ENCODE measurements at regions not wholly inside any gene's neighbourhood (a gene's known extent, or its start where the extent isn't known, plus 50 kb on each side); places are given as distances from the start of the nearest gene placed in this dataset.
"Not testable (repeated sequence)": the region's sequence is repeated elsewhere in the genome, so short reads cannot be mapped to it uniquely, and the experiment has no call there.

DNA sequence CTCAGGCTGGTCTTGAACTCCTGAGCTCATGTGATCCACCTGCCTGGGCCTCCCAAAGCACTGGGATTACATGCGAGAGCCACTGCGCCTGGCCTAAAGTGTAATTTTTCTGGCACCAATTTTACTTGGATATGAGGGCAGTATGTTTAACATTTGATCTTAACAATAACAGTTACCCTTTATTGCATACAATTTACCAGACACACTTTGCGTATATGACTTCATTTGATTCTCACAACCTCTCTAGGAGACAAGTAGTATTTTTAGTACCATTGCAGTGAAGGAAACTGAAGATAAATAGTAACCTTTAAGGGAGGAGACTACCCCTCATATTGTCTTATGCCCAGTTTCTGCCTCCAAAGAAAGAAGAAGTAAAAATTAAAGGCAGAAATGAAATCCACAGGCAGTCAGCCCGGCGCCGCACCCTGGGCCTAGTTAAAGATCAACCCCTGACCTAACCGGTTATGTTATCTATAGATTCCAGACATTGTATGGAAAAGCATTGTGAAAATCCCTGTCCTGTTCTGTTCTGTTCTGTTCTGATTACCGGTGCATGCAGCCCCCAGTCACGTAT, 54.0 kb downstream of the CYP26A1 start:
- not testable (repeated sequence) for DNase-seq (ENCODE audit: low spot score)

GRCh38 chr10:93131986-93132385, 58.3 kb downstream of the CYP26A1 start:
- no peak for DNase-seq (ENCODE audit: low spot score)

DNA sequence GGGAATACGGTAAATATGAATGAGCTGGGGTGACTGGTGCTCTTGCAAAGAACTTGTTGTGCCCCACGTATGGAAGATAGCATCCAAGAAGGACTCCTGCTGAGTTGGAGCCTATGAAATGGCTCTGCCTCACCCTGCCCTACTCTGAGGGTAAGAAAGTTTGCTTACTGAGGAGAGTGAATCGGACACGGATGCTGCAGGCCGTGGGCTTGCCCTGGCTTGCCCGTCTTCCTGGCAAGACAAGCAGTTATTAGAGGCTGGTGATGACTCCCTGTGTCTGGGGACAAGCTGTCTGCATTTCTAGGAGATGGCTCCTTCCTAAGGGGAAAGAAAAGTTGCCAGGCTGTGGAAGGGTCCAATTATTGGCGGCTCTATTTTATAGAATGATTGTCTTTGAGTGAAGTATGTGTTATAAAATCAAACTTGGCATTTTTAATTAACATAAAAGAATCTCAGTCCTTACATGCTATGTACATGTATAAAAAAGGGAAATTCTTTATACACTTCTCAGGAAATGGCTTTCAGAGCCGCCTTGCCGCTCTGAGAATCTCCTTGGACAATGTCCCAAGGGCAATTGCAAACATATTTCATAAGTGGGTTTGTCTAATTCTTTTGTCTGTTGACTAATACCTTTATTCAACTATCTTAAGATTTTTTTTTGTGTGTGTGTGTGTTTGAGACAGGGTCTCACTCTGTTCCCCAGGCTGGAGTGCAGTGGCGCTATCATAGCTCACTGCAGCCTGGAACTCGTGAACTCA, 64.6 kb downstream of the CYP26A1 start:
- DNase-seq (ENCODE audit: low spot score): no peak

DNA sequence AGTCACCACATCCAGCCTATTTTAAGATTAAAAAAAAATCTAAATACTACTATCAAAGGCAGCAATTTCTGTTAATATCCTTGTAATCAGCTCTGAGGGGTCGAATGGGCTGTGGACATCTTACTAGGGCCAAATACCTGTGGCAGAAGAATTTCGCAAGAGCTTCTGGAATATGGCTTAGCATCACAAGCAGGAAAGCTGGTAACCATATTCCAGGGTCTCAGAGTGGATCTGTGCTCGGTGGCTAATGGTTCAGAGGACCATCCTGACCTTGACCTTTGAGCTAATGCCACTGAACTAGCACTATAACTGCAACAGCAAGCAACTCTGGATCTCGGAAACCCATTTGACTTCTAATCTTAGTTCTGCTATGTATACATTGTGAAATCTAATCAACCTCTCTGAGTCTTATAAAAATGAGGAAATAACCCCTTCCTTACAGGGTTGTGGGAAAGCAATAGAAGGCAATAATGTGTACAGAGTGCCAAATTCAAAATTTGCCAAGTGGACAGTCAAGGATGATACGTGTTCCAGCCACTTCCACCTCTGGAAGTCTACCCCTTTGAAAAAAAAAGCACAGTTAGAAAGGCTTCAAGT, 65.5 kb downstream of the CYP26A1 start:
- DNase-seq (ENCODE audit: low spot score): no peak

- DNase-seq (ENCODE audit: low spot score): no peak
These were observed 68.8 kb downstream of the CYP26A1 start for GRCh38 chr10:93142534-93142933.

DNA sequence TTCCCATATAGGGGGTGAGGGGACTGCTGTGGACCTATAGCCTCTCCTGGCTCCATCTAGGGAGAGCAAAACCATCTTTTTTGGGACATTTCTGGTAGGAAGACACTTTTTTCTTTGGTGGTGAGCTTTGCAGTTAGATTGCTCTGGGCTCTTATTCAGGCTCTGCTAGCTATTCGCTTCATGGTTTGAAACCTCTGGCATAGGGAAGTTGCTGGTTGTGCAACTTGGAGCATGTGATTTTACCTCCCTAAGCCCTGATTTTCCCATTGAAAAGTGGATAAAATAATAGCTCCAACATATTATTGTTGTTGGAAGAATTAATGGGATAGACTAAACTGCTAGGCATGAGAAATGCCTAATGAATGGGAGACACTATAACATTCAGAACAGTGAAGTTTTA, 69.6 kb downstream of the CYP26A1 start:
- DNase-seq (ENCODE audit: low spot score): no peak

GRCh38 chr10:93146336-93146735, 72.6 kb downstream of the CYP26A1 start:
- DNase-seq (ENCODE audit: low spot score): no peak

- DNase-seq (ENCODE audit: low spot score): no peak
These were observed 73.6 kb downstream of the CYP26A1 start for GRCh38 chr10:93147281-93147680.

- DNase-seq (ENCODE audit: low spot score): no peak
These were observed 74.8 kb downstream of the CYP26A1 start for GRCh38 chr10:93148476-93148875.

DNA sequence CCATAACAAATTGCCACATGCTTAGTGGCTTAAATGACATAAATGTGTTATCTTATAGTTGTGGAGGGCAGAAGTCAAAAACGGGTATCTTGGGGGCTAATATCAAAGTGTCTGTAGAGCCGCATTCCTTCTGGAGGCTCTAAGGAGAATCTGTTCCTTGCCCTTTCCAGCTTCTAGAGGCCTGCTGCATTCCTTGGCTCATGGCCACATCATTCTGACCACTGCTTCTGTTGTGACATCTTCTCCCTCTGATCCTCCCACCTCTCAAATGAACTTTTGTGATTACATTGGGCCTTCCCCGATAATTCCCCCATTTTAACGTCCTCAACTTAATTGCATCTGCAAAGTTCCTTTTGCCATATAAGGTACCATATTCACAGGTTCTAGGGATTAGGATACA, 76.1 kb downstream of the CYP26A1 start:
- no peak for DNase-seq (ENCODE audit: low spot score)

DNA sequence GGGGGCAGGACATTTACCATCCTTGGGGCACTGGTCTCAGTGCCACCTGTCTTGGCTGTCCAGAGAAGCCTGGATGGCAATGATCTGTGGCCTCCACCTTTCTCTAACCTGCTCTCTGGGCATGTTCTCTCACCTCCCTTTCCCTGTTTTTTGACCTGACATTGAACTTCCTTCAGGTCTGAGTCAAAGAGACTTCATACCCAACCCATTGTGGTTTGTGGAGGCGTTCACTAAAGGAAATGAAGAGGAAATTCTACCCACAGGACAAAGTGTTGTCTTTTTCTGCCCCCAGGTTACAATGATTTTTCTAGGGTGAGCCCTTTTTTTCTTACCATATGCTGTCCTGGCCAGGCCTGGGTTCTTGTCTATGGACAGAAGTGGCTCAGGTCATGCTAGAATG, 76.6 kb downstream of the CYP26A1 start:
- no peak for DNase-seq (ENCODE audit: low spot score)

- no peak for DNase-seq (ENCODE audit: low spot score)
These were observed 77.4 kb downstream of the CYP26A1 start for GRCh38 chr10:93150990-93151547.

DNA sequence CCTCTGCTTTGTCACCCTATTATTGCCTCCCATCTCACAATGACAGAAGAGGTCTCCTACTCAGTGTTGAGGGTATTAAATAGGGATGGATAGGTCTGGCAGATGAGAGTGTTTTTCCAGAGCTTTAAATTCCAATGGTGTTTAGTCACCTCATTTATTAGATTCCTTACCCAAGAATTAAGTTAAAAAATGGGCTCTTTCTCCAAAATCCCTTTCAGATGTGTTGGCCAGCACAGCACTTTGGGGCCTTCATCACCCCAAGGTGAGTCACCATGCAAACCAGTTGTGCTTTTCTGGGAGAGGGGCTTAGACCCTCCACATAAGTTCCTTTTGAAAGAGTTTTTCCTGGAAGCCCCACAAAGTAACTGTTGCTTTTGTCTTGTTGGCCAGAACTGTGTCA, 78.4 kb downstream of the CYP26A1 start:
- DNase-seq (ENCODE audit: low spot score): no peak

DNA sequence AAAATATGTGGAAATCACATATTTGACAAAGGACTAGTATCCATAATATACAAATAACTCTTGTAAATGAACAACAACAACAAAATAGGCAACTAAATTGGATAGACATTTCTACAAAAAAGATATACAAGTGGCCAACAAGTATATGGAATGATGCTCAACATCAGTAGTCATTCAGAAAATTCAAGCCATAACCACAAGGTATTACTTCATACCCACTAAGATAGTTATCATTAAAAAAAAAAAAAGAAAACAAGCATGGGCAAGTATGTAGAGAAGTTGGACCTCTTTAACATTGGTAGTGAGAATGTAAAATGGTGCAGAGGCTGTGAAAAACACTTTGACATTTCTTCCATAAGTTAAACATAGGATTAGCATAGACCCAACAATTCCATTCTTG, 80.8 kb downstream of the CYP26A1 start:
- no peak for DNase-seq (ENCODE audit: low spot score)

DNA sequence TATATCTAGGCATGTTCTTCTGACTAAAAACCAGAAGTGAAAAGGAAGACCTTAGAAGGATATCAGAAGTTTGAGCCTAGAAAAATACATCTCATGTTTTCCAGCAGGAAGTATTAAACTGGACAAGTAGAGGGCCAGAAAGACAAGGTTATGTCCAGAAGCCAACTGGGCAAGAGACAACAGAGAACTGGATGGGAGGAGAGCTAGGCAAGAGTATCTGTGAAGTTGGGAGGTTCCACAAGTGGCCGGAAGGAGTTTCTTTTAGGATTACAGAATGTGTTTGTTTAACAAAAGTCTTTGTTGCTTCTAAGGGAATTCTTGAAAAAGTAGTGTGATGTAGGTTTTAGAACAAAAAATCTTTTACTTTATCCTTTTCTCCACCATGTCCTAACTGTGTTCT, 86.4 kb downstream of the CYP26A1 start:
- no peak for DNase-seq (ENCODE audit: low spot score)

GRCh38 chr10:93160829-93161228, 87.1 kb downstream of the CYP26A1 start:
- DNase-seq (ENCODE audit: low spot score): no peak

- no peak for DNase-seq (ENCODE audit: low spot score)
These were observed 91.7 kb downstream of the CYP26A1 start for GRCh38 chr10:93165367-93165766.

- no peak for DNase-seq (ENCODE audit: low spot score)
These were observed 92.4 kb downstream of the CYP26A1 start for GRCh38 chr10:93166134-93166533.

- DNase-seq (ENCODE audit: low spot score): no peak
These were observed 98.1 kb downstream of the CYP26A1 start for GRCh38 chr10:93171837-93172236.

- DNase-seq (ENCODE audit: low spot score): no peak
These were observed 100.5 kb downstream of the CYP26A1 start for GRCh38 chr10:93173967-93174845.

DNA sequence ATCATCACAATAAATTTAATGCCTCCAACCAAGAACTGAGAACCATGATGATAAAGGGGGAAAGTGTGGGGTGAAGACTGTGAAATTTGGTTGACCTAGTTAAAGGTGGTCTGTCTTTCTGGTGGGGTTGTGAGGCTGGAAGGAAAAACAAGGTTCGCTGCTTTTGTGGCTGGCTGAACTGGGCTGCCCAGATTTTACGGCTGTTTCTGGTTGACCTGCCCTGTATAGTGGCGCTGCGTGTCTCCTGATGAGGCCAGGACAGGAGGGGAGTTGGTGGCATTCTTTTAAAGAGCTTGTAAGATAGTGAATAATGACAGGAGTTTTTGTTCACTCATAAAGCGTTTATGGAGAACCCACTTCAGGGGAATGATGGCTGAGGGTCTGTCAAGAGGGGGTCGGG, 101.8 kb downstream of the CYP26A1 start:
- no peak for DNase-seq (ENCODE audit: low spot score)

DNA sequence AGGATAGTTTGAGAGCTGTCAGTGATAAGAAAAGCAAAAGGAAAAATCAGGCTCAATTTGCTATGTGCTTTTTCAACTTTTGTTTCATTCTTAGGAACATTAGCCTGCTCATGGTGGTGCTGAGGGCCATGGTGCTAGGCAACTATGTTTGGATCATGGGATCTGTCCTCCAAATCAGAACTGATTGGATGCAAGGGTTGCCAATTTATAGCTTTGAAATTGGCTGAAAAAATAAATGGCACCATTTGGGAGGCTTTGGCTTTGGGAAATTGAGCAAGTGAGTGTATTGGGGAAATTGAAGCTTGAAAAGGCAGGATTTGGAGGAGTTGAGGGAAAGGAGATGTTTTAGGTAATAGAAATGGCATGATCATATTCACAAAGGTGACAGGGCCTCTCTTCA, 103.8 kb downstream of the CYP26A1 start:
- DNase-seq (ENCODE audit: low spot score): no peak
